Kidney epithelial cell (primary cell): ENCODE measurements at regions not wholly inside any gene's neighbourhood (a gene's known extent, or its start where the extent isn't known, plus 50 kb on each side); places are given as distances from the start of the nearest gene placed in this dataset.

Experiments
- DNase-seq: peaks from one replicate; pipeline ENCODE4 v3.0.0-alpha.2; 2010; ENCODE audit warnings: low read depth
- H3K27me3 ChIP-seq: 2 replicates; pipeline ENCODE4 v1.6.0; 2011; ENCODE audit warnings: low read length; ENCODE audit not compliant: control insufficient read depth, insufficient read depth
- H3K36me3 ChIP-seq: 2 replicates; pipeline ENCODE4 v1.5.1; 2011; ENCODE audit warnings: low read length; ENCODE audit not compliant: control insufficient read depth, insufficient read depth
- H3K4me3 ChIP-seq: 2 replicates; pipeline ENCODE4 v1.5.1; 2011; ENCODE audit warnings: low read depth, mild to moderate bottlenecking, control low read depth, low read length
- TF ChIP-seq, protein P1 (sequence below): IDR thresholded peaks from 2 replicates; pipeline ENCODE4 v1.5.1; 2011; ENCODE audit warnings: mild to moderate bottlenecking, moderate library complexity, low read length, control low read depth, inconsistent platforms; ENCODE audit not compliant: insufficient read depth, poor library complexity, severe bottlenecking

DNA sequence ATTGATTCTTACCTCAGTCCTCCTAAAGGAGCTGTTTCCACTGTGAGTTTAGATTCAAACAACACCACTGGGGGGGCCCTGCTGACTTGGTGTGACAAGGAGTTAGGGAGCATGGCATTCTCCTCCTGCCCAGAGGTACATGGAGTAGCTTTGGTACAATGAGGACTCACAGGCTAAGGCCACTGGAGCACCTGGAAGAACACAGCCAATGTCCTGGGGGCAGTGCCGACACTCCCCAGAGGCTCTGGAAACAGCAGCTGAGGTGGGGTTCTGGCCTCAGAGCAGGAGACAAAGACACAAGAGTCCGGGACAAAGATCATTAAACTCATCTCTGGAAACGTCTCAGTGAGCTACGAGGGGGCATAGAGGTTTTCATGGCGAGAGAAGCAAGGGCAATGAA lies 69.7 kb upstream of the POMGNT2 start:
- TF ChIP-seq, protein P1, sequence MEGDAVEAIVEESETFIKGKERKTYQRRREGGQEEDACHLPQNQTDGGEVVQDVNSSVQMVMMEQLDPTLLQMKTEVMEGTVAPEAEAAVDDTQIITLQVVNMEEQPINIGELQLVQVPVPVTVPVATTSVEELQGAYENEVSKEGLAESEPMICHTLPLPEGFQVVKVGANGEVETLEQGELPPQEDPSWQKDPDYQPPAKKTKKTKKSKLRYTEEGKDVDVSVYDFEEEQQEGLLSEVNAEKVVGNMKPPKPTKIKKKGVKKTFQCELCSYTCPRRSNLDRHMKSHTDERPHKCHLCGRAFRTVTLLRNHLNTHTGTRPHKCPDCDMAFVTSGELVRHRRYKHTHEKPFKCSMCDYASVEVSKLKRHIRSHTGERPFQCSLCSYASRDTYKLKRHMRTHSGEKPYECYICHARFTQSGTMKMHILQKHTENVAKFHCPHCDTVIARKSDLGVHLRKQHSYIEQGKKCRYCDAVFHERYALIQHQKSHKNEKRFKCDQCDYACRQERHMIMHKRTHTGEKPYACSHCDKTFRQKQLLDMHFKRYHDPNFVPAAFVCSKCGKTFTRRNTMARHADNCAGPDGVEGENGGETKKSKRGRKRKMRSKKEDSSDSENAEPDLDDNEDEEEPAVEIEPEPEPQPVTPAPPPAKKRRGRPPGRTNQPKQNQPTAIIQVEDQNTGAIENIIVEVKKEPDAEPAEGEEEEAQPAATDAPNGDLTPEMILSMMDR: no peak

DNA sequence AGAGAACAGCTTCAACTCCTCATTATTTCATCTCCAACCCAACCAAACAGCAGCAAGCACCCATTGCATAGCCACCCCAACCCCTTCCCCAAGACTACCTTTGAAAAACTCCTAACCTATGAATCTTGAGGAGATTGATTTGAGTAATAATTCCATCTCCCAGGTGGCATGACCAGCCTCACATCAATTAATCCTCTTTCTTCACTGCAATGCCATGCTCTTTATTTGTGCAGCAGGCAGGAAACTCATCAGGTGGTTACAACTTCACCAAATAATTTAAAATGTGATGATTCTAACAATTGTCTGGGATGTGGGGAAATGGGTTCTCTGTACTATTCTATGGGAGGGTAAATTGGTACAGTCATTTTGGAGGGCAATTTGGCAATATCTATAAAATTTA lies 68.1 kb upstream of the POMGNT2 start:
- Histone ChIP-seq H3K36me3 (no peaks in the 10 kb centered on the region), H3K4me3 (no peak overlapping the region), H3K27me3 (no peaks in the 10 kb centered on the region)
- DNase-seq: no peak
- TF ChIP-seq, protein P1: no peak

More for the DNA sequence above, 69.7 kb upstream of the POMGNT2 start:
- DNase-seq: no peak
- H3K4me3 ChIP-seq: no peak overlapping the region
- no peaks in the 10 kb centered on the region for H3K27me3 ChIP-seq
- no peaks in the 10 kb centered on the region for H3K36me3 ChIP-seq

DNA sequence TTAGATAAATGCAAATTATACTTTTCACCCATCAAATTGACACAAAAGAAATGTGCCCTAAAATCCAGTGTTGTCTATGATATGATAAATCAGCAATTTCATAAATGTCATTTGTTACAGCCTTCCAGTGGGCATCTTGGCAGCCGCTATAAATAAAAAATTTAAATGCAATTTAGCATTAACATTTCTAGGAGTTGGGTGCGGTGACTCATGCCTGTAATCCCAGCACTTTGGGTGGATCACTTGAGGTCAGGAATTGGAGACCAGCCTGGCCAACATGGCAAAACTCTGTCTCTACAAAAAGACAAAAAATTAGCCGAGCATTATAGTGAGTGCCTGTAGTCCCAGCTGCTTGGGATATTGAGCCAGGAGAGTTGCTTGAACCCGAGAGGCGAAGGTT lies 65.9 kb upstream of the POMGNT2 start:
- Histone ChIP-seq H3K36me3 (no peaks in the 10 kb centered on the region), H3K4me3 (no peak overlapping the region), H3K27me3 (no peaks in the 10 kb centered on the region)
- no peak for DNase-seq
- TF ChIP-seq, protein P1: no peak

DNA sequence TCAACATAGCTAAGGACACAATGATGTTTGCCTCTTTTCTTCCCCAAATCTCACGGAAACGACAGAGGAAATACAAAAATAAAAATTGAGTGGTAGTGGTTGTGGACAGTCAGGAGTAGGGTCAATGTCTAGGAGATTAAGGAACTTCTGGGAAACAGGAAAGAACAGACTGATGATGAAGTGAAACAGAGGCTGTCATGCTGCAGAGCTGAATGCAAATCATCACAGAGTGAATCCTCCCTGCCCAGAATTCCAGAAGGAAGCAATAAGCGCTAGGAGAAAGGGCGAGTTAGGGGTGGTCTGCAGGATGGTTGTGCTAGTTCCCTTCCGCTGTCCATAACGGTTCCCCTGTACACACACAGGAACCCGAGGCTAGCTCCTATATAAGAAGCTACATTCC lies 64.7 kb upstream of the POMGNT2 start:
- TF ChIP-seq, protein P1: no peak
- no peaks in the 10 kb centered on the region for H3K27me3 ChIP-seq
- no peak for DNase-seq
- H3K4me3 ChIP-seq: no peak overlapping the region
- H3K36me3 ChIP-seq: no peaks in the 10 kb centered on the region

DNA sequence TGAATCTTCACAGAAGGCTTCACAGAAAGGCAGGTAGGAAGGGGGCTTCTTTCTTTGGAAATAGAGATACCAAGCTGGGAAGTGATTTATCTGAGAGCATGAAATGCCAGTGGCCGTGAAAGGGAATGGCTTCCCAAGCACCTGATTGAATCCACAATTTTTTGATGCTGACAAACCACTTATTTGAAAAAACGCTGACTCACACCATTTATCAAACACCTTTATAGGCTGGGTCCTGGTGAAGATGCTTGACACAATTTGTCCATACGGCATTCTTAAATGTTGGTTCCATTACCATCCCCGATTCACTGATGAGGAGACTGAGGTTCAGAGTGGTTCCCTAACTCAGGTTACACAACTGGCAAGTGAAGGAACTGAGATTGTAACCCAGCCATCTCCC lies 64.1 kb upstream of the POMGNT2 start:
- TF ChIP-seq, protein P1: no peak
- DNase-seq: no peak
- Histone ChIP-seq H3K36me3 (no peaks in the 10 kb centered on the region), H3K27me3 (no peaks in the 10 kb centered on the region), H3K4me3 (no peak overlapping the region)

DNA sequence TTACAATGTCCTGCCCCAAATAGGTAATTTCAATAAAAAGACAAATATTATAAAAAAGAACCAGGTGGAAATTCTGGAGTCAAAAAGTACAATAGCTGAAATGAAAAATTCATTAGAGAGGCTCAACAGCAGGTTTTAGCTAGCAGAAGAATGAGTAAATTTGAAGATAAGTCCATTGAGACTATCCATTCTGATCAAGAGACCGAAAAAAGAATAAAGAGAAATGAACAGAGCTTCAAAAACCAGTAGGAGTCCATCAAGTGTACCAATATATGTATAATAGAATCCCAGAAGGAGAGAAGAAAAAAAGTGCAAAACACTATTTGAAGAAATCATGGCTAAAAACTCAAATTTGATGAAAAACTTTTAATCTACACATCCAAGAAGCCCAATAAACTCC lies 60.5 kb upstream of the POMGNT2 start:
- TF ChIP-seq, protein P1: no peak
- Histone ChIP-seq H3K4me3 (no peak overlapping the region), H3K27me3 (no peaks in the 10 kb centered on the region), H3K36me3 (no peaks in the 10 kb centered on the region)
- DNase-seq: no peak
